GM23338 (cell line): ENCODE measurements at regions not wholly inside any gene's neighbourhood (a gene's known extent, or its start where the extent isn't known, plus 50 kb on each side); places are given as distances from the start of the nearest gene placed in this dataset.

Experiments used
- EZH2phosphoT487 ChIP-seq: fragments of 200-600 bp; sonication (generic); IDR thresholded peaks from one replicate; pipeline ENCODE4 v1.8.1; 2018; ENCODE audit warnings: antibody characterized with exemption; ENCODE audit not compliant: unreplicated experiment
- JUNB ChIP-seq: IDR thresholded peaks from one replicate; pipeline ENCODE4 v1.6.1; 2016; ENCODE audit warnings: antibody characterized with exemption; ENCODE audit not compliant: unreplicated experiment
- POLR2AphosphoS5 ChIP-seq: IDR thresholded peaks from 2 replicates; pipeline ENCODE4 v1.6.1; 2016; ENCODE audit warnings: antibody characterized with exemption, low read depth
- REST ChIP-seq: IDR thresholded peaks from one replicate; pipeline ENCODE4 v1.6.1; 2018; ENCODE audit warnings: antibody characterized with exemption; ENCODE audit not compliant: unreplicated experiment
- ZNF114 ChIP-seq: fragments of 250-450 bp; sonication (Bioruptor Pico); IDR thresholded peaks from 2 replicates; pipeline ENCODE4 v1.5.0; 2020; ENCODE audit warnings: mild to moderate bottlenecking, moderate library complexity
- TF ChIP-seq, protein P1 (sequence below): fragments of 250-450 bp; sonication (Bioruptor Pico); IDR thresholded peaks from 2 replicates; pipeline ENCODE4 v1.5.0; 2020; ENCODE audit warnings: mild to moderate bottlenecking, moderate library complexity
- TF ChIP-seq, protein P2 (sequence below): IDR thresholded peaks from 2 replicates; pipeline ENCODE4 v1.6.1; 2016; ENCODE audit warnings: antibody characterized with exemption

DNA sequence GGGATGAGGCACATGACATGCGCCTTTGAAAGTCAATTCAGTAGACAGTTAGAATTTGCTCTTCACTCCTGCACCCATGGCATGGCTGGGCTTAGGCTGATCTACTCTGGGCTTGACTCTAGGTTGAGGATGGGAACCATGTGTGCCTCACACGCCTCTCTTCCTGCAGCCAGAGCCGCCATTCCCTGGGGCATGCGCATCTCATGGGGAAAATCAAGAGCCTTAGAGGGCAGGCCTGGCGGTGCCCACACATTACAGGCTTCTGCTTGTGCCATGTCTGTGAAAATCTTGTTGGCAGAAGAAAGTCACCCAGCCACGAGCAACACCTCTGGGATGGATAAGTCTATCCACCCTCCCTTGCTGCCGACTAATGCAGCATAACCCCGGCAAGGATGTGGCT, 808.5 kb downstream of the CDH9 start (continued):
- TF ChIP-seq, protein P1, sequence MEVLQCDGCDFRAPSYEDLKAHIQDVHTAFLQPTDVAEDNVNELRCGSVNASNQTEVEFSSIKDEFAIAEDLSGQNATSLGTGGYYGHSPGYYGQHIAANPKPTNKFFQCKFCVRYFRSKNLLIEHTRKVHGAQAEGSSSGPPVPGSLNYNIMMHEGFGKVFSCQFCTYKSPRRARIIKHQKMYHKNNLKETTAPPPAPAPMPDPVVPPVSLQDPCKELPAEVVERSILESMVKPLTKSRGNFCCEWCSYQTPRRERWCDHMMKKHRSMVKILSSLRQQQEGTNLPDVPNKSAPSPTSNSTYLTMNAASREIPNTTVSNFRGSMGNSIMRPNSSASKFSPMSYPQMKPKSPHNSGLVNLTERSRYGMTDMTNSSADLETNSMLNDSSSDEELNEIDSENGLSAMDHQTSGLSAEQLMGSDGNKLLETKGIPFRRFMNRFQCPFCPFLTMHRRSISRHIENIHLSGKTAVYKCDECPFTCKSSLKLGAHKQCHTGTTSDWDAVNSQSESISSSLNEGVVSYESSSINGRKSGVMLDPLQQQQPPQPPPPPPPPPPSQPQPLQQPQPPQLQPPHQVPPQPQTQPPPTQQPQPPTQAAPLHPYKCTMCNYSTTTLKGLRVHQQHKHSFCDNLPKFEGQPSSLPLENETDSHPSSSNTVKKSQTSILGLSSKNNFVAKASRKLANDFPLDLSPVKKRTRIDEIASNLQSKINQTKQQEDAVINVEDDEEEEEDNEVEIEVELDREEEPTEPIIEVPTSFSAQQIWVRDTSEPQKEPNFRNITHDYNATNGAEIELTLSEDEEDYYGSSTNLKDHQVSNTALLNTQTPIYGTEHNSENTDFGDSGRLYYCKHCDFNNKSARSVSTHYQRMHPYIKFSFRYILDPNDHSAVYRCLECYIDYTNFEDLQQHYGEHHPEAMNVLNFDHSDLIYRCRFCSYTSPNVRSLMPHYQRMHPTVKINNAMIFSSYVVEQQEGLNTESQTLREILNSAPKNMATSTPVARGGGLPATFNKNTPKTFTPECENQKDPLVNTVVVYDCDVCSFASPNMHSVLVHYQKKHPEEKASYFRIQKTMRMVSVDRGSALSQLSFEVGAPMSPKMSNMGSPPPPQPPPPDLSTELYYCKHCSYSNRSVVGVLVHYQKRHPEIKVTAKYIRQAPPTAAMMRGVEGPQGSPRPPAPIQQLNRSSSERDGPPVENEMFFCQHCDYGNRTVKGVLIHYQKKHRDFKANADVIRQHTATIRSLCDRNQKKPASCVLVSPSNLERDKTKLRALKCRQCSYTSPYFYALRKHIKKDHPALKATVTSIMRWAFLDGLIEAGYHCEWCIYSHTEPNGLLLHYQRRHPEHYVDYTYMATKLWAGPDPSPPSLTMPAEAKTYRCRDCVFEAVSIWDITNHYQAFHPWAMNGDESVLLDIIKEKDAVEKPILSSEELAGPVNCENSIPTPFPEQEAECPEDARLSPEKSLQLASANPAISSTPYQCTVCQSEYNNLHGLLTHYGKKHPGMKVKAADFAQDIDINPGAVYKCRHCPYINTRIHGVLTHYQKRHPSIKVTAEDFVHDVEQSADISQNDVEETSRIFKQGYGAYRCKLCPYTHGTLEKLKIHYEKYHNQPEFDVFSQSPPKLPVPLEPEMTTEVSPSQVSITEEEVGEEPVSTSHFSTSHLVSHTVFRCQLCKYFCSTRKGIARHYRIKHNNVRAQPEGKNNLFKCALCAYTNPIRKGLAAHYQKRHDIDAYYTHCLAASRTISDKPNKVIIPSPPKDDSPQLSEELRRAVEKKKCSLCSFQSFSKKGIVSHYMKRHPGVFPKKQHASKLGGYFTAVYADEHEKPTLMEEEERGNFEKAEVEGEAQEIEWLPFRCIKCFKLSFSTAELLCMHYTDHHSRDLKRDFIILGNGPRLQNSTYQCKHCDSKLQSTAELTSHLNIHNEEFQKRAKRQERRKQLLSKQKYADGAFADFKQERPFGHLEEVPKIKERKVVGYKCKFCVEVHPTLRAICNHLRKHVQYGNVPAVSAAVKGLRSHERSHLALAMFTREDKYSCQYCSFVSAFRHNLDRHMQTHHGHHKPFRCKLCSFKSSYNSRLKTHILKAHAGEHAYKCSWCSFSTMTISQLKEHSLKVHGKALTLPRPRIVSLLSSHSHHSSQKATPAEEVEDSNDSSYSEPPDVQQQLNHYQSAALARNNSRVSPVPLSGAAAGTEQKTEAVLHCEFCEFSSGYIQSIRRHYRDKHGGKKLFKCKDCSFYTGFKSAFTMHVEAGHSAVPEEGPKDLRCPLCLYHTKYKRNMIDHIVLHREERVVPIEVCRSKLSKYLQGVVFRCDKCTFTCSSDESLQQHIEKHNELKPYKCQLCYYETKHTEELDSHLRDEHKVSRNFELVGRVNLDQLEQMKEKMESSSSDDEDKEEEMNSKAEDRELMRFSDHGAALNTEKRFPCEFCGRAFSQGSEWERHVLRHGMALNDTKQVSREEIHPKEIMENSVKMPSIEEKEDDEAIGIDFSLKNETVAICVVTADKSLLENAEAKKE (CRISPR knock-in tag) = no peak
- TF ChIP-seq REST (no peak), EZH2phosphoT487 (no peak), ZNF114 (CRISPR knock-in tag) (no peak), JUNB (no peak), POLR2AphosphoS5 (no peak)
- TF ChIP-seq, protein P2, sequence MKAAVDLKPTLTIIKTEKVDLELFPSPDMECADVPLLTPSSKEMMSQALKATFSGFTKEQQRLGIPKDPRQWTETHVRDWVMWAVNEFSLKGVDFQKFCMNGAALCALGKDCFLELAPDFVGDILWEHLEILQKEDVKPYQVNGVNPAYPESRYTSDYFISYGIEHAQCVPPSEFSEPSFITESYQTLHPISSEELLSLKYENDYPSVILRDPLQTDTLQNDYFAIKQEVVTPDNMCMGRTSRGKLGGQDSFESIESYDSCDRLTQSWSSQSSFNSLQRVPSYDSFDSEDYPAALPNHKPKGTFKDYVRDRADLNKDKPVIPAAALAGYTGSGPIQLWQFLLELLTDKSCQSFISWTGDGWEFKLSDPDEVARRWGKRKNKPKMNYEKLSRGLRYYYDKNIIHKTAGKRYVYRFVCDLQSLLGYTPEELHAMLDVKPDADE = no peak
